HG02588 (cell line): ENCODE measurements at regions not wholly inside any gene's neighbourhood (a gene's known extent, or its start where the extent isn't known, plus 50 kb on each side); places are given as distances from the start of the nearest gene placed in this dataset.

Experiments
- ATAC-seq: cut with Tn5 transposase; IDR thresholded peaks from one replicate; pipeline ENCODE4 v1.9.1; 2021; ENCODE audit warnings: mild to moderate bottlenecking, moderate library complexity; ENCODE audit not compliant: unreplicated experiment

GRCh38 chr2:9156483-9156882 is 50.1 kb upstream of the ASAP2 start:
- ATAC-seq, result no peak

- ATAC-seq, result no peak
These were observed 52.6 kb upstream of the ASAP2 start for GRCh38 chr2:9154061-9154460.

GRCh38 chr2:9153643-9153980 is 53.0 kb upstream of the ASAP2 start:
- ATAC-seq, result no peak

GRCh38 chr2:9152975-9153642 is 53.5 kb upstream of the ASAP2 start:
- ATAC-seq, result no peak

- ATAC-seq, result no peak
These were observed 55.7 kb upstream of the ASAP2 start for GRCh38 chr2:9150906-9151305.

- ATAC-seq, result no peak
These were observed 56.1 kb upstream of the ASAP2 start for GRCh38 chr2:9150568-9150900.

- no peak for ATAC-seq
These were observed 56.7 kb upstream of the ASAP2 start for GRCh38 chr2:9149726-9150567.

GRCh38 chr2:9149388-9149660 is 57.3 kb upstream of the ASAP2 start:
- no peak for ATAC-seq

- ATAC-seq, result no peak
These were observed 60.0 kb upstream of the ASAP2 start for GRCh38 chr2:9146646-9147045.

GRCh38 chr2:9145752-9146430 is 60.7 kb upstream of the ASAP2 start:
- ATAC-seq, result no peak

GRCh38 chr2:9145109-9145751 is 61.4 kb upstream of the ASAP2 start:
- ATAC-seq, result no peak

GRCh38 chr2:9144617-9145016 is 62.0 kb upstream of the ASAP2 start:
- ATAC-seq, result no peak

- no peak for ATAC-seq
These were observed 62.6 kb upstream of the ASAP2 start for GRCh38 chr2:9144046-9144445.

GRCh38 chr2:9143264-9143815 is 63.3 kb upstream of the ASAP2 start:
- ATAC-seq, result no peak

- ATAC-seq, result peak; percentile 82
These were observed 63.9 kb upstream of the ASAP2 start for GRCh38 chr2:9142551-9143263.

- ATAC-seq, result no peak
These were observed 64.7 kb upstream of the ASAP2 start for GRCh38 chr2:9141706-9142460.

GRCh38 chr2:9141091-9141667 is 65.4 kb upstream of the ASAP2 start:
- ATAC-seq, result no peak

GRCh38 chr2:9140645-9141044 is 66.0 kb upstream of the ASAP2 start:
- no peak for ATAC-seq

- ATAC-seq, result no peak
These were observed 66.8 kb upstream of the ASAP2 start for GRCh38 chr2:9139491-9140443.
